ENCODE measurements at regions not wholly inside any gene's neighbourhood (a gene's known extent, or its start where the extent isn't known, plus 50 kb on each side); places are given as distances from the start of the nearest gene placed in this dataset.

DNA sequence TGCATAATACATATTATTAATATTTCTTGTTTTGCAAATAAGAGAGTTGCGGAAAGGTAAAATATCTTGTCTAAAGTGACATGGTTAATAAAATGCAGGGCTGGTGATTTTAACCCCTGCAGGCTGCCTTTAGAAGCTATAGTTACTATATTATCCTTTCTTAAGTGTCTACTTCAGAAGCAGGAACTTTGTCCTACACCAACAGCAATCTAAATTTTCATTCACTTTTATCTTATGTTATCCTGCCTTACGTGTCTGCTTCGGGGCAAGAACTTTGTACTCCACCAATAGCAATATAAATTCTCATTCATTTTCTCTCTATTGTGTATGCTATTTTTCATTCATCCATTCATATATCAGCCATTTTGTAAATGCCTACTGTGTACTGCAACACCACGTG lies 719.5 kb downstream of the TLR4 start:
- no peak for TF ChIP-seq EZH2 (IDR thresholded peaks at IDR 0.05; ENCODE audit: borderline replicate concordance, low read length)
- TF ChIP-seq, protein P1, sequence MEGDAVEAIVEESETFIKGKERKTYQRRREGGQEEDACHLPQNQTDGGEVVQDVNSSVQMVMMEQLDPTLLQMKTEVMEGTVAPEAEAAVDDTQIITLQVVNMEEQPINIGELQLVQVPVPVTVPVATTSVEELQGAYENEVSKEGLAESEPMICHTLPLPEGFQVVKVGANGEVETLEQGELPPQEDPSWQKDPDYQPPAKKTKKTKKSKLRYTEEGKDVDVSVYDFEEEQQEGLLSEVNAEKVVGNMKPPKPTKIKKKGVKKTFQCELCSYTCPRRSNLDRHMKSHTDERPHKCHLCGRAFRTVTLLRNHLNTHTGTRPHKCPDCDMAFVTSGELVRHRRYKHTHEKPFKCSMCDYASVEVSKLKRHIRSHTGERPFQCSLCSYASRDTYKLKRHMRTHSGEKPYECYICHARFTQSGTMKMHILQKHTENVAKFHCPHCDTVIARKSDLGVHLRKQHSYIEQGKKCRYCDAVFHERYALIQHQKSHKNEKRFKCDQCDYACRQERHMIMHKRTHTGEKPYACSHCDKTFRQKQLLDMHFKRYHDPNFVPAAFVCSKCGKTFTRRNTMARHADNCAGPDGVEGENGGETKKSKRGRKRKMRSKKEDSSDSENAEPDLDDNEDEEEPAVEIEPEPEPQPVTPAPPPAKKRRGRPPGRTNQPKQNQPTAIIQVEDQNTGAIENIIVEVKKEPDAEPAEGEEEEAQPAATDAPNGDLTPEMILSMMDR (IDR thresholded peaks at IDR 0.05; ENCODE audit: low read length), result no peak

All from OCI-LY1 (cell line).